GM12878 (cell line): ENCODE measurements at regions not wholly inside any gene's neighbourhood (a gene's known extent, or its start where the extent isn't known, plus 50 kb on each side); places are given as distances from the start of the nearest gene placed in this dataset.

Experiments used
- ATAC-seq: fragments of 200-7000 bp; cut with Tn5 transposase; 3 replicates; pipeline ENCODE4 v1.9.1; 2020; ENCODE audit warnings: mild to moderate bottlenecking, moderate library complexity
- BruUV-seq: library from RNA; stranded (reverse); fragments of 400-500 nt; replicated peaks from 2 replicates; lab custom pipeline; 2021; lab: Mats Ljungman, UMichigan
- CTCF ChIA-PET: fragments of 300-600 bp; sonication (Branson Sonifier 250); formaldehyde crosslinking; extraction: SDS; loops from one replicate; lab custom pipeline; 2021; ENCODE audit warnings: inconsistent platforms; lab: Yijun Ruan, JAX
- POLR2A ChIA-PET: fragments of 350-600 bp; formaldehyde crosslinking; extraction: SDS; loops from one replicate; lab custom pipeline; 2021; ENCODE audit warnings: inconsistent platforms; lab: Charles Lee
- RAD21 ChIA-PET: fragments of 300-600 bp; sonication (Branson Sonifier 250); formaldehyde crosslinking; loops from one replicate; lab custom pipeline; 2023; ENCODE audit warnings: antibody characterized with exemption; ENCODE audit not compliant: unreplicated experiment; lab: Charles Lee
- SMC1A ChIA-PET: fragments of 300-600 bp; sonication (Branson Sonifier 250); formaldehyde crosslinking; loops from one replicate; lab custom pipeline; 2023; ENCODE audit not compliant: unreplicated experiment, uncharacterized antibody; lab: Charles Lee
- DNase-seq: peaks from one replicate; pipeline ENCODE4 v3.0.0-alpha.2; 2011; ENCODE audit warnings: low read depth, low spot score
- FAIRE-seq: peaks from 3 replicates; lab custom pipeline; 2011; peaks lifted over from hg19 to GRCh38; lab: Jason Lieb, UNC
- H2AFZ ChIP-seq: 2 replicates; pipeline ENCODE4 v1.6.0; 2011; ENCODE audit warnings: low read depth, low read length, control low read depth; ENCODE audit not compliant: control insufficient read depth
- H3K27ac ChIP-seq: 2 replicates; pipeline ENCODE4 v1.5.1; 2011; ENCODE audit warnings: control low read depth; ENCODE audit not compliant: control insufficient read depth, insufficient read depth
- H3K27me3 ChIP-seq, 2 experiments: replicated peaks in 1 of 2; 2 replicates each; pipeline versions ENCODE4 v1.6.0 to v1.6.1; 2011; ENCODE audit warnings: low read length in 1 of 2; ENCODE audit not compliant: control insufficient read depth in 2 of 2, insufficient read depth in 2 of 2
- H3K36me3 ChIP-seq, 2 experiments: 2 replicates each; pipeline ENCODE4 v1.5.1; 2011; ENCODE audit warnings: low read length in 1 of 2; ENCODE audit not compliant: control insufficient read depth in 2 of 2, insufficient read depth in 2 of 2
- H3K4me1 ChIP-seq: 2 replicates; pipeline ENCODE4 v1.6.1; 2011; ENCODE audit warnings: mild to moderate bottlenecking, low read length, moderate library complexity, mixed read lengths; ENCODE audit not compliant: control insufficient read depth, insufficient read depth
- H3K4me2 ChIP-seq: 2 replicates; pipeline ENCODE4 v1.6.0; 2011; ENCODE audit warnings: control low read depth; ENCODE audit not compliant: control insufficient read depth, insufficient read depth
- H3K4me3 ChIP-seq: fragments of 200-600 bp; sonication (generic); 2 replicates; pipeline ENCODE4 v1.5.1; 2016
- H3K79me2 ChIP-seq: 2 replicates; pipeline ENCODE4 v1.6.0; 2011; ENCODE audit warnings: low read length; ENCODE audit not compliant: control insufficient read depth, insufficient read depth
- H3K9ac ChIP-seq: 2 replicates; pipeline ENCODE4 v1.8.0; 2011; ENCODE audit warnings: low read length, control low read depth, mixed read lengths; ENCODE audit not compliant: control insufficient read depth, insufficient read depth
- H3K9me3 ChIP-seq: replicated peaks from 3 replicates; pipeline ENCODE4 v1.5.1; 2011; ENCODE audit warnings: mild to moderate bottlenecking, low read length; ENCODE audit not compliant: control insufficient read depth, insufficient read depth
- H4K20me1 ChIP-seq: 2 replicates; pipeline ENCODE4 v1.6.0; 2011; ENCODE audit not compliant: control insufficient read depth, insufficient read depth
- IKZF1 ChIP-seq: fragments of 450-650 bp; conservative IDR thresholded peaks from 2 replicates; pipeline ENCODE4 v1.6.1; 2017; ENCODE audit warnings: antibody characterized with exemption, mild to moderate bottlenecking
- IRF3 ChIP-seq: fragments of 450-650 bp; IDR thresholded peaks from 2 replicates; pipeline ENCODE4 v1.6.1; 2014; ENCODE audit warnings: mild to moderate bottlenecking
- IRF4 ChIP-seq: IDR thresholded peaks from 2 replicates; pipeline ENCODE4 v1.6.1; 2011; ENCODE audit warnings: low read depth, low read length
- PAX8 ChIP-seq: fragments of 450-650 bp; IDR thresholded peaks from 2 replicates; pipeline ENCODE4 v1.6.1; 2017; ENCODE audit warnings: mild to moderate bottlenecking, moderate library complexity
- REST ChIP-seq: IDR thresholded peaks from 2 replicates; pipeline ENCODE4 v1.6.1; 2012; ENCODE audit warnings: mild to moderate bottlenecking, low read depth, low read length
- ZNF274 ChIP-seq: IDR thresholded peaks from one replicate; pipeline ENCODE4 v1.8.0; 2011; ENCODE audit not compliant: insufficient read length, insufficient read depth
- in situ Hi-C: fragments of 300-500 bp; cut with MboI; formaldehyde crosslinking; loops from 9 replicates; pipeline ENCODE4 v1.14.3; 2018; ENCODE audit warnings: mixed read lengths
- intact Hi-C: fragments of 100-400 bp; cut with micrococcal nuclease; formaldehyde crosslinking; loops from one replicate; pipeline ENCODE4 v1.14.2; 2022; ENCODE audit not compliant: unreplicated experiment

- H3K9ac ChIP-seq, result no peak overlapping the region
- DNase-seq, result no peak
- no peaks in the 10 kb centered on the region for H4K20me1 ChIP-seq
- ChIA-PET RAD21 (no interaction called here), CTCF (no interaction called here), SMC1A (no interaction called here), POLR2A (no interaction called here)
- H3K36me3 ChIP-seq, result no peaks in the 10 kb centered on the region
- no peak for FAIRE-seq
- no peaks in the 10 kb centered on the region for H3K79me2 ChIP-seq
- H2AFZ ChIP-seq, result no peak overlapping the region
- H3K4me3 ChIP-seq, result no peak overlapping the region
- no peak overlapping the region for H3K4me2 ChIP-seq
- ATAC-seq, result no peak
- H3K27me3 ChIP-seq, result no peaks in the 10 kb centered on the region
- no TSS peak for BruUV-seq
- no peak for TF ChIP-seq PAX8
- TF ChIP-seq IKZF1, result no peak
- TF ChIP-seq REST, result no peak
- no peak for TF ChIP-seq IRF3
- no peak for TF ChIP-seq IRF4
- no peak for TF ChIP-seq ZNF274
- H3K9me3 ChIP-seq, result no peaks in the 10 kb centered on the region
- in situ Hi-C loops, result no loop called here
- intact Hi-C loops, result no loop called here
- no peaks in the 10 kb centered on the region for H3K4me1 ChIP-seq
- no peak overlapping the region for H3K27ac ChIP-seq
These were observed 973.3 kb upstream of the MIR17HG start for GRCh38 chr13:90374168-90374567.
